Ovary (tissue), 7 donors: ENCODE measurements at regions not wholly inside any gene's neighbourhood (a gene's known extent, or its start where the extent isn't known, plus 50 kb on each side); places are given as distances from the start of the nearest gene placed in this dataset.

Source experiments
- DNase-seq, 5 donors: peaks; one replicate each; pipeline ENCODE4 v3.0.0-alpha.2; 2019 to 2020
- H3K27ac ChIP-seq, 2 donors: fragments of 200-600 bp; one replicate each; pipeline versions ENCODE4 v1.5.1 to v1.8.0; 2019 to 2022
- H3K27me3 ChIP-seq: fragments of 200-600 bp; one replicate; pipeline ENCODE4 v1.8.0; 2022
- H3K36me3 ChIP-seq: fragments of 200-600 bp; sonication (generic); one replicate; pipeline ENCODE4 v1.5.1; 2019
- H3K4me1 ChIP-seq: one replicate; pipeline ENCODE4 v1.8.1; 2013; ENCODE audit warnings: mild to moderate bottlenecking, moderate library complexity; ENCODE audit not compliant: insufficient read depth
- H3K4me3 ChIP-seq: fragments of 200-600 bp; sonication (generic); one replicate; pipeline ENCODE4 v1.5.1; 2017
- H3K9me3 ChIP-seq, 2 donors: fragments of 200-600 bp in 1 of 2; sonication (generic) in 1 of 2; one replicate each; pipeline versions ENCODE4 v1.5.1 to v1.8.1; 2013 to 2019; ENCODE audit warnings: mild to moderate bottlenecking in 1 of 2, moderate library complexity in 1 of 2
- EP300 ChIP-seq: sonication (generic); formaldehyde crosslinking; IDR thresholded peaks from one replicate; pipeline ENCODE4 v1.6.1; 2017; ENCODE audit warnings: antibody characterized with exemption
- POLR2A ChIP-seq: fragments of 450-650 bp; IDR thresholded peaks from one replicate; pipeline ENCODE4 v1.6.1; 2017; ENCODE audit warnings: antibody characterized with exemption, mild to moderate bottlenecking, moderate library complexity
- WGBS, 3 donors: extraction: QIAGEN DNeasy Blood & Tissue Kit in 1 of 3; methylation state at CpG; one replicate each; pipeline versions ENCODE4 v1.1.5 to v1.1.7; 2013 to 2017; 5-methylcytosine and 5-hydroxymethylcytosine counted together
- intact Hi-C, 4 donors: fragments of 100-400 bp; cut with DNase I; formaldehyde crosslinking; loops; one replicate each; pipeline versions ENCODE4 v1.11.0 to v1.15.1; 2022 to 2023
- TF ChIP-seq, protein P1 (sequence below), 3 donors: fragments of 450-650 bp in 2 of 3; fragments of 200-600 bp in 1 of 3; IDR thresholded peaks; one replicate each; pipeline versions ENCODE4 v1.5.1 to v1.8.0; 2016 to 2022; ENCODE audit warnings: antibody characterized with exemption in 3 of 3, mild to moderate bottlenecking in 1 of 3
- donor health status: DM: no; HTN: no; CAD: no; lungs with moderate emphysema.
- donor health status: DM: no; HTN: no; CAD: no.
- donor health status: Bipolar disorder and iron deficiency.
- donor health status: DM: no; HTN: no; CAD: no.
- donor health status: DM: yes; HTN: yes; CAD: no.

DNA sequence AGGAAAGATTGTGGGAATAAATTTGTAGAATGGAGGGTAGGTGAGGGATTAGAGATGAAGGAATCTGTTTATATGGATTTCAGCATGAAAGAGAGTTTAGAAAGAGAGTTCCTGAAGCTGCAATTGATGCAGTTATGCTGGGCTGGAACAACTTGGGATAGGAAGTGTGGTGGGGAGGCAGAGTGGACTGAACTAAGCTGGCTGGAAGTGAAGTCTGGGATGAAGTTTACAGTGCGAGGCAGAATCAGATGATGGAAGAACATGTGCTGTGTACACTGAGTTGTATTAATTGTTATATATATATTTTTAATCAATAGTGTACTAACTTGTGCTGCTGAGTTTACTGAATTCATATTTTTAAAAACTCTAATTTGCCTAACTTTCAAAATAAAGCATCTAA lies 461.9 kb downstream of the SPRY1 start:
- Histone ChIP-seq H3K4me3 (no peak overlapping the region), H3K27ac (no peak overlapping the region), H3K9me3 (no peaks in the 10 kb centered on the region), H3K36me3 (no peaks in the 10 kb centered on the region), H3K4me1 (peaks cover 1% of the 10 kb centered on the region), H3K27me3 (no peaks in the 10 kb centered on the region)
- intact Hi-C loops, result no loop called here
- no peak for TF ChIP-seq EP300
- no peak for TF ChIP-seq POLR2A
- TF ChIP-seq, protein P1, sequence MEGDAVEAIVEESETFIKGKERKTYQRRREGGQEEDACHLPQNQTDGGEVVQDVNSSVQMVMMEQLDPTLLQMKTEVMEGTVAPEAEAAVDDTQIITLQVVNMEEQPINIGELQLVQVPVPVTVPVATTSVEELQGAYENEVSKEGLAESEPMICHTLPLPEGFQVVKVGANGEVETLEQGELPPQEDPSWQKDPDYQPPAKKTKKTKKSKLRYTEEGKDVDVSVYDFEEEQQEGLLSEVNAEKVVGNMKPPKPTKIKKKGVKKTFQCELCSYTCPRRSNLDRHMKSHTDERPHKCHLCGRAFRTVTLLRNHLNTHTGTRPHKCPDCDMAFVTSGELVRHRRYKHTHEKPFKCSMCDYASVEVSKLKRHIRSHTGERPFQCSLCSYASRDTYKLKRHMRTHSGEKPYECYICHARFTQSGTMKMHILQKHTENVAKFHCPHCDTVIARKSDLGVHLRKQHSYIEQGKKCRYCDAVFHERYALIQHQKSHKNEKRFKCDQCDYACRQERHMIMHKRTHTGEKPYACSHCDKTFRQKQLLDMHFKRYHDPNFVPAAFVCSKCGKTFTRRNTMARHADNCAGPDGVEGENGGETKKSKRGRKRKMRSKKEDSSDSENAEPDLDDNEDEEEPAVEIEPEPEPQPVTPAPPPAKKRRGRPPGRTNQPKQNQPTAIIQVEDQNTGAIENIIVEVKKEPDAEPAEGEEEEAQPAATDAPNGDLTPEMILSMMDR (IDR thresholded peaks at IDR 0.05), result no peak
- no peak for DNase-seq
- WGBS, 3 donors, result 84 to 97% (median 87%) methylated on average over 1 of the region's 1 CpG

DNA sequence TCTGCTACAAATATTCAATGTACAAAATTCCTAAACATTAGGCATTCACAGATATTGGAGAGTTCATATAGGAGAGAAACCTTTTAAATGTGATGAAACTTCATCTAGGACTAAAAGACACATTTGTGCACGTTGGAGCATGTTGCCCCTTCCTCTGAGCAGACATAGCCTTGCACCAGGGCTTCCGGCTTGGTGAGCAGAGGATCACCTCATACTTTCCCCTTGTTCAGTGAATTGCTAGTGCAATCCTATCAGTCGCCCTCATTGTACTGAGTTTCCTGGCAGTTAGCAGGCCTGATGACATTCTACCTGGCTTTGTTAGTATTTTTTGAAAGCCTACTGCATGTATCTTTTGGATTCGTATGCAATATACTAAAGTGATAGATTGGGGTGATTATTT lies 466.2 kb downstream of the SPRY1 start:
- Histone ChIP-seq H3K27ac (no peak overlapping the region), H3K27me3 (no peaks in the 10 kb centered on the region), H3K4me1 (peaks cover 1% of the 10 kb centered on the region), H3K9me3 (no peaks in the 10 kb centered on the region), H3K36me3 (no peaks in the 10 kb centered on the region), H3K4me3 (no peak overlapping the region)
- no peak for TF ChIP-seq EP300
- TF ChIP-seq POLR2A, result no peak
- TF ChIP-seq, protein P1 (IDR thresholded peaks at IDR 0.05), result no peak
- WGBS, 3 donors, result 86 to 90% (median 86%) methylated on average over 4 of the region's 4 CpGs
- DNase-seq, result no peak
- intact Hi-C loops, result no loop called here

DNA sequence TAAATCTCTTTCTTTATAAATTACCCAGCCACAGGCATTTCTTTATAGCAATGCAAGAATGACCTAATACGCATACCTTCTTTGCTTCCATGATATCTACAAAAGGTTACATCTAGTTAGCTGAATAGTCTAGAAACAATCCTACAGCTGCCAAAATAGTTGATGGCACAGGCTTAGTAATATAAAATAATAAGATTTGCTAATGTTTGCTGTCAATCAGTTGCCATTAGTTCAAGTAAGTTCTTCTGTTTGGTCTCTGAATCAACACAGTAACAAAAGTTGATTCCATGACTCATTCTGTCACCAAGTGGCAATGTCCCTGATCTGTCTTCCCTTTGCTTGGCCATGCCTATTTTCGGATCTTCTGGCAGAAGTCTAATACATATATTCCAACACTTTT lies 470.2 kb downstream of the SPRY1 start:
- intact Hi-C loops, result no loop called here
- 93 to 97% (median 96%) methylated on average over 2 of the region's 2 CpGs for WGBS, 3 donors
- H3K4me3 ChIP-seq, result no peak overlapping the region
- DNase-seq, result no peak
- TF ChIP-seq EP300 (no peak), POLR2A (no peak)
- TF ChIP-seq, protein P1 (IDR thresholded peaks at IDR 0.05), result no peak
- H3K4me1 ChIP-seq, result no peaks in the 10 kb centered on the region
- H3K36me3 ChIP-seq, result no peaks in the 10 kb centered on the region
- H3K27ac ChIP-seq, result no peak overlapping the region
- no peaks in the 10 kb centered on the region for H3K27me3 ChIP-seq
- no peaks in the 10 kb centered on the region for H3K9me3 ChIP-seq

DNA sequence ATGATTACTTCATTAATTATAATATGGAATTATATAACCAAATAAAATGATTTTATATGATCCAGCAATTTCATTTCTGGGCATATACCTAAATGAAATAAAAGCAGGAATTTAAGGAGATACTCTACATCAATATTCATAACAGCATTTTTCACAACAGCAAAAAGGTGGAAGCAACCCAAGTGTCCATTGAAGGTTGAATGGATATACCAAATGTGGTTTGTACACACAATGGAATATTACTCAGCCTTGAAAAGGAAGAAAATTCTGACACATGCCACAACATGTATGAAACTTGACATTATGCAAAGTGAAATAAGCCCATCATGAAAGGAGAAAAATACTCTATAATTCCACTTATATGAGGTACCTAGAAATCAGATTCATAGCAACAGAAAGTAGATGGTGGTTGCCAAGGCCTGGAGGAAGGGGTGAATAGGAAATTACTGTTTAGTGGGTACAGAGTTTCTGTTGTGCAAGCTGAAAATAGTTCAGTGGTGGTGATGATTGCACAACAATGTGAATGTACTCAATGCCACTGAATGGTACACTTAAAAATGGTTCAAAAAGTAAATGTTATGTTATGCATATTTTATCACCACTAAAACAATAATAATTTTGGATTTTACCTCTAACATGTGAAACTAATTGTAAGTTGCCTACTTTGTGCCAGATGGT lies 471.5 kb downstream of the SPRY1 start:
- Histone ChIP-seq H3K36me3 (no peaks in the 10 kb centered on the region), H3K4me3 (no peak overlapping the region), H3K4me1 (no peaks in the 10 kb centered on the region), H3K27ac (no peak overlapping the region), H3K27me3 (no peaks in the 10 kb centered on the region), H3K9me3 (no peaks in the 10 kb centered on the region)
- DNase-seq, result no peak
- TF ChIP-seq EP300 (no peak), POLR2A (no peak)
- TF ChIP-seq, protein P1 (IDR thresholded peaks at IDR 0.05), result no peak
- intact Hi-C loops, result loop anchor here in 1 of 4 donors (2.0 kb wide), 1 partner anchor 21 kb away; no protein-coding TSS in a partner anchor
